ENCODE measurements at regions not wholly inside any gene's neighbourhood (a gene's known extent, or its start where the extent isn't known, plus 50 kb on each side); places are given as distances from the start of the nearest gene placed in this dataset.

GRCh38 chr4:44996276-44996845, 270.0 kb upstream of the GNPDA2 start:
- TF ChIP-seq CTCF (conservative IDR thresholded peaks at IDR 0.05; ENCODE audit: low read depth, low read length) (no peak), RAD21 (IDR thresholded peaks at IDR 0.05; ENCODE audit: low read length) (no peak), RFX5 (IDR thresholded peaks at IDR 0.05; ENCODE audit: low read depth, low read length) (no peak), POLR2A (IDR thresholded peaks at IDR 0.05; ENCODE audit: low read depth, low read length) (no peak), CHD1 (IDR thresholded peaks at IDR 0.05; ENCODE audit: low read depth, low read length) (no peak), FOS (IDR thresholded peaks at IDR 0.05; ENCODE audit: low read depth, low read length) (no peak), USF2 (IDR thresholded peaks at IDR 0.05; ENCODE audit: low read depth, low read length) (no peak), MAZ (IDR thresholded peaks at IDR 0.05; ENCODE audit: borderline replicate concordance, low read depth, low read length) (no peak), NFE2L2 (IDR thresholded peaks at IDR 0.05; ENCODE audit: low read depth, low read length) (no peak), MAFK (IDR thresholded peaks at IDR 0.05; ENCODE audit: low read depth, low read length) (no peak), MXI1 (IDR thresholded peaks at IDR 0.05; ENCODE audit: borderline replicate concordance, low read depth, low read length) (no peak), ELK1 (IDR thresholded peaks at IDR 0.05; ENCODE audit: borderline replicate concordance, low read depth, low read length) (no peak)

Measured in IMR-90 (cell line).